ENCODE measurements at regions not wholly inside any gene's neighbourhood (a gene's known extent, or its start where the extent isn't known, plus 50 kb on each side); places are given as distances from the start of the nearest gene placed in this dataset.

DNA sequence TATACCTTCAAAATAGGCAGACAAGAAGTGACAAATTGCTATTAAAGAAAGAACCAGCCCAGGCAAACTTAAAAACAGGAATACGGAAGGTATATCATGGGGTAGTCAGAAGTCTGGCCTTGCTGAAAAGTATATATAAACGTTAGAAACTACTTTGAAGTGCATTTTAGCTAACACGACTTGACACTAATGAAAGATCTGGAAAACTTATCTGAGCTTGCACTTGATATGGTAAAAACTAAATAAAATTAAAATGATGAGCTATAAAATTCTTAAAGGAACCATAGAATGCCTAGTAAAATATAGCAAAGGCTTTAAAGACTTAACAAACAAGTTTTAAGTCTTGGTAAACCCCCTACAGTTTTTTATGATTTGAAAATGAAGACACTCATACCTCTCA is 795.3 kb upstream of the PCDH20 start (continued):
- TF ChIP-seq, protein P1, sequence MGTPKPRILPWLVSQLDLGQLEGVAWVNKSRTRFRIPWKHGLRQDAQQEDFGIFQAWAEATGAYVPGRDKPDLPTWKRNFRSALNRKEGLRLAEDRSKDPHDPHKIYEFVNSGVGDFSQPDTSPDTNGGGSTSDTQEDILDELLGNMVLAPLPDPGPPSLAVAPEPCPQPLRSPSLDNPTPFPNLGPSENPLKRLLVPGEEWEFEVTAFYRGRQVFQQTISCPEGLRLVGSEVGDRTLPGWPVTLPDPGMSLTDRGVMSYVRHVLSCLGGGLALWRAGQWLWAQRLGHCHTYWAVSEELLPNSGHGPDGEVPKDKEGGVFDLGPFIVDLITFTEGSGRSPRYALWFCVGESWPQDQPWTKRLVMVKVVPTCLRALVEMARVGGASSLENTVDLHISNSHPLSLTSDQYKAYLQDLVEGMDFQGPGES (IDR thresholded peaks at IDR 0.05) = no peak
- TF ChIP-seq SREBF1 (IDR thresholded peaks at IDR 0.05; ENCODE audit: low read length) = no peak
- TF ChIP-seq, protein P2, sequence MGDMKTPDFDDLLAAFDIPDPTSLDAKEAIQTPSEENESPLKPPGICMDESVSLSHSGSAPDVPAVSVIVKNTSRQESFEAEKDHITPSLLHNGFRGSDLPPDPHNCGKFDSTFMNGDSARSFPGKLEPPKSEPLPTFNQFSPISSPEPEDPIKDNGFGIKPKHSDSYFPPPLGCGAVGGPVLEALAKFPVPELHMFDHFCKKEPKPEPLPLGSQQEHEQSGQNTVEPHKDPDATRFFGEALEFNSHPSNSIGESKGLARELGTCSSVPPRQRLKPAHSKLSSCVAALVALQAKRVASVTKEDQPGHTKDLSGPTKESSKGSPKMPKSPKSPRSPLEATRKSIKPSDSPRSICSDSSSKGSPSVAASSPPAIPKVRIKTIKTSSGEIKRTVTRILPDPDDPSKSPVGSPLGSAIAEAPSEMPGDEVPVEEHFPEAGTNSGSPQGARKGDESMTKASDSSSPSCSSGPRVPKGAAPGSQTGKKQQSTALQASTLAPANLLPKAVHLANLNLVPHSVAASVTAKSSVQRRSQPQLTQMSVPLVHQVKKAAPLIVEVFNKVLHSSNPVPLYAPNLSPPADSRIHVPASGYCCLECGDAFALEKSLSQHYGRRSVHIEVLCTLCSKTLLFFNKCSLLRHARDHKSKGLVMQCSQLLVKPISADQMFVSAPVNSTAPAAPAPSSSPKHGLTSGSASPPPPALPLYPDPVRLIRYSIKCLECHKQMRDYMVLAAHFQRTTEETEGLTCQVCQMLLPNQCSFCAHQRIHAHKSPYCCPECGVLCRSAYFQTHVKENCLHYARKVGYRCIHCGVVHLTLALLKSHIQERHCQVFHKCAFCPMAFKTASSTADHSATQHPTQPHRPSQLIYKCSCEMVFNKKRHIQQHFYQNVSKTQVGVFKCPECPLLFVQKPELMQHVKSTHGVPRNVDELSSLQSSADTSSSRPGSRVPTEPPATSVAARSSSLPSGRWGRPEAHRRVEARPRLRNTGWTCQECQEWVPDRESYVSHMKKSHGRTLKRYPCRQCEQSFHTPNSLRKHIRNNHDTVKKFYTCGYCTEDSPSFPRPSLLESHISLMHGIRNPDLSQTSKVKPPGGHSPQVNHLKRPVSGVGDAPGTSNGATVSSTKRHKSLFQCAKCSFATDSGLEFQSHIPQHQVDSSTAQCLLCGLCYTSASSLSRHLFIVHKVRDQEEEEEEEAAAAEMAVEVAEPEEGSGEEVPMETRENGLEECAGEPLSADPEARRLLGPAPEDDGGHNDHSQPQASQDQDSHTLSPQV (IDR thresholded peaks at IDR 0.05) = no peak
- TF ChIP-seq TBL1XR1 (IDR thresholded peaks at IDR 0.05; ENCODE audit: low read depth, low read length) = no peak
- no peak for TF ChIP-seq ESRRA (IDR thresholded peaks at IDR 0.05; ENCODE audit: low read length)

DNA sequence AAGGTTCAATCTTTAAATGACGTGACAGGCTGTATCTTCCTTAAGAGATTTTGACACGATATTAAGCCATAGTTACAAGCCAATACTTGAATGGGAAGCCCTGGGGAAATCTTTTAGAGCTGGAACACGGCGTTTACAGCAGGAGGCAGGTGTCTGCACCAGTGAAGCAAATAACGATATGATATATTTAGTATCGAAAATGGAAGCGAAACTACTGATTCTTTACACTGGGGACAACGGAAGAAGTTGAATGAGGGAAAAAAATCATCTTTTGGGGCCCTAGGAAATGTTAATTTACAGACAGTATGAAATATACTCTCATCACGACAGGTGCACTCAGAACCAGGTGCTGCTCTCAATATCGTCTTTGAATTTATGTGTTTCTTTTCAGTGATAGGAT is 793.9 kb upstream of the PCDH20 start:
- ChIA-PET SMC1A (ENCODE audit: uncharacterized antibody, unreplicated experiment) (interaction anchor here (1.0 to 4.3 kb wide), 14 partner anchors 11 to 297 kb away, joined by 3 to 23 read pairs (median 5); no protein-coding TSS in a partner anchor), CTCF (interaction anchor here (0.6 to 2.1 kb wide), 9 partner anchors 10 to 109 kb away, joined by 3 to 12 read pairs (median 3); no protein-coding TSS in a partner anchor), POLR2A (interaction anchor here (0.6 kb wide), 1 partner anchor 38 kb away, joined by 3 read pairs; no protein-coding TSS in a partner anchor), RAD21 (ENCODE audit: unreplicated experiment) (interaction anchor here (0.8 to 2.2 kb wide), 8 partner anchors 14 to 107 kb away, joined by 3 to 11 read pairs (median 3); no protein-coding TSS in a partner anchor)
- FAIRE-seq = peak; percentile 80
- BruUV-seq (replicated peaks) = no TSS peak
- ATAC-seq = peak; percentile 92
- peaks cover 10% of the 10 kb centered on the region for H3K4me1 ChIP-seq (ENCODE audit: control insufficient read depth, insufficient read depth, low read length)
- peak; percentile 65 for DNase-seq (ENCODE audit: low read depth, low spot score)
- no peaks in the 10 kb centered on the region for H3K27me3 ChIP-seq (replicated peaks in 1 of 2; ENCODE audit: control insufficient read depth in 2 of 2, insufficient read depth in 2 of 2, low read length in 1 of 2)
- peaks cover 9% of the 10 kb centered on the region for H3K9me3 ChIP-seq (replicated peaks; ENCODE audit: control insufficient read depth, insufficient read depth, low read length)
- in situ Hi-C loops (cut with MboI) (no loop called here), intact Hi-C loops (cut with micrococcal nuclease; ENCODE audit: unreplicated experiment) (loop anchor here (2.0 to 10.0 kb wide), 3 partner anchors 91 to 955 kb away; no protein-coding TSS in a partner anchor)
- H2AFZ ChIP-seq (ENCODE audit: control insufficient read depth, low read depth, low read length) = peak overlapping the region; percentile 85
- H3K9ac ChIP-seq (ENCODE audit: control insufficient read depth, insufficient read depth, low read length) = peak overlapping the region; percentile 47; the same call in 1 of the 2 replicates
- peak overlapping the region; percentile 43 for H3K4me3 ChIP-seq
- H4K20me1 ChIP-seq (ENCODE audit: control insufficient read depth, insufficient read depth) = no peaks in the 10 kb centered on the region
- peak overlapping the region; percentile 84 for H3K4me2 ChIP-seq (ENCODE audit: control insufficient read depth, insufficient read depth)
- under 1% methylated on average over 10 of the region's 10 CpGs for WGBS (ENCODE audit: insufficient coverage, insufficient replicate concordance, low lambda C conversion rate, missing lambda C conversion rate)
- H3K36me3 ChIP-seq (ENCODE audit: control insufficient read depth in 2 of 2, insufficient read depth in 2 of 2, low read length in 1 of 2) = no peaks in the 10 kb centered on the region
- no peaks in the 10 kb centered on the region for H3K79me2 ChIP-seq (ENCODE audit: control insufficient read depth, insufficient read depth, low read length)
- H3K27ac ChIP-seq (ENCODE audit: control insufficient read depth, insufficient read depth) = peak overlapping the region; percentile 84
- TF ChIP-seq CEBPB (IDR thresholded peaks at IDR 0.05; ENCODE audit: borderline replicate concordance in 1 of 2, low read depth in 2 of 2, low read length in 2 of 2) (no peak), TCF3 (IDR thresholded peaks at IDR 0.05; ENCODE audit: borderline replicate concordance, insufficient read depth, low read depth, low read length) (0 out of 2 replicates have a peak, but pooled peaks have one; percentile 39), ZSCAN29 (IDR thresholded peaks at IDR 0.05) (no peak), YBX1 (IDR thresholded peaks at IDR 0.05) (no peak), CREB1 (IDR thresholded peaks at IDR 0.05; ENCODE audit: low read depth) (peak; percentile 45; the same call in 1 of the 2 replicates), TBL1XR1 (IDR thresholded peaks at IDR 0.05; ENCODE audit: low read depth, low read length) (peak; percentile 29; the same call in 1 of the 2 replicates), RAD21 (IDR thresholded peaks at IDR 0.05; ENCODE audit: insufficient read depth, low read depth, low read length) (peak; percentile 36; the same call in 1 of the 2 replicates), NFIC (IDR thresholded peaks at IDR 0.05; ENCODE audit: low read depth, low read length) (peak; percentile 85), NBN (IDR thresholded peaks at IDR 0.05) (0 out of 2 replicates have a peak, but pooled peaks have one; percentile 44), EP300 (IDR thresholded peaks at IDR 0.05; ENCODE audit: borderline replicate concordance in 1 of 2, control insufficient read depth in 1 of 2, low read depth in 2 of 2, low read length in 2 of 2) (peak; percentile 62 to 68; a peak in 2 of 4 replicates)
- TF ChIP-seq, protein P3, sequence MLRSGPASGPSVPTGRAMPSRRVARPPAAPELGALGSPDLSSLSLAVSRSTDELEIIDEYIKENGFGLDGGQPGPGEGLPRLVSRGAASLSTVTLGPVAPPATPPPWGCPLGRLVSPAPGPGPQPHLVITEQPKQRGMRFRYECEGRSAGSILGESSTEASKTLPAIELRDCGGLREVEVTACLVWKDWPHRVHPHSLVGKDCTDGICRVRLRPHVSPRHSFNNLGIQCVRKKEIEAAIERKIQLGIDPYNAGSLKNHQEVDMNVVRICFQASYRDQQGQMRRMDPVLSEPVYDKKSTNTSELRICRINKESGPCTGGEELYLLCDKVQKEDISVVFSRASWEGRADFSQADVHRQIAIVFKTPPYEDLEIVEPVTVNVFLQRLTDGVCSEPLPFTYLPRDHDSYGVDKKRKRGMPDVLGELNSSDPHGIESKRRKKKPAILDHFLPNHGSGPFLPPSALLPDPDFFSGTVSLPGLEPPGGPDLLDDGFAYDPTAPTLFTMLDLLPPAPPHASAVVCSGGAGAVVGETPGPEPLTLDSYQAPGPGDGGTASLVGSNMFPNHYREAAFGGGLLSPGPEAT (IDR thresholded peaks at IDR 0.05; ENCODE audit: low read depth) = peak; percentile 56; the same call in 1 of the 2 replicates
